GM21737 (cell line): ENCODE measurements at regions not wholly inside any gene's neighbourhood (a gene's known extent, or its start where the extent isn't known, plus 50 kb on each side); places are given as distances from the start of the nearest gene placed in this dataset.
"Not testable (repeated sequence)": the region's sequence is repeated elsewhere in the genome, so short reads cannot be mapped to it uniquely, and the experiment has no call there.

Experiments used
- ATAC-seq: cut with Tn5 transposase; IDR thresholded peaks from one replicate; pipeline ENCODE4 v1.9.1; 2021; ENCODE audit warnings: mild to moderate bottlenecking, moderate library complexity; ENCODE audit not compliant: unreplicated experiment

DNA sequence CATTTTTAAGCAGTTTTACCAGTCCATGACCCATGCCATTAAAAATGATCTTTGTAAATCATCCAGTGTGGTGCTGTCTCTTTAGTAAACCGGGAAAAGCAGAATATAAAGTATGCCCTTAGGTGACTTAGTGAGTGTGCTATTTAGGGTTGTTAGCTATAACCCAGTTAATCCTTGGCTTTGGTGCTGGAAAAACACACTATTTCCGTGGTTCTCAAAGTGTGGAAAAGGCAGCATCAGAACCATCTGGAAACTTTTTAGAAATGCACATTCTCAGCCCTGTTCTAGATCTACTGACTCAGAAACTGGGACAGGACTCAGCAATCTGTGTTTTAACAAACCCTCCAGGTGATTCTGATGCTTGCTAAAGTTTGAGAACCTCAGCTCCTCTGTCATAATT lies 123.6 kb upstream of the ZNF608 start:
- no peak for ATAC-seq

DNA sequence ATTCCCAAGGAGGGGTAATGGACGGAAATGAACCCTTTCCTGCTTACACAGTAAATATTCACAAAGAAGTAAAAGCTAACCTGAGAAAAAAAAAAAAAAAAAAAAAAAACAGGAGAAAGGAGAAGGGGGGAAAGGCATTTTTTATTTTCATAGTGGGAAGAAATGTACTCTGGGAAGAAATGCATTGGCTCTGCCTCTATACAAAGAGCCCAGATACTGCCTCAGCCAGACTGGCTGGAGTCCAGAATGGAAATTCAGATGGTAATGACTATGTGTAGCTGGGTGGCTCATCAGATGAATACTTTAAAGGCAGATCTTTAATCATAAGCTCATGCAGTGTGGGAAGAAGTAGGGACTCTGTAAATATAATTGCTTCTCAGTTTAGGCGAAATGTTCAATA lies 124.9 kb upstream of the ZNF608 start:
- ATAC-seq: no peak

- no peak for ATAC-seq
These were observed 125.6 kb upstream of the ZNF608 start for GRCh38 chr5:124872086-124872485.

GRCh38 chr5:124872615-124873014 lies 126.2 kb upstream of the ZNF608 start:
- ATAC-seq: no peak

- ATAC-seq: no peak
These were observed 126.7 kb upstream of the ZNF608 start for GRCh38 chr5:124873188-124873587.

DNA sequence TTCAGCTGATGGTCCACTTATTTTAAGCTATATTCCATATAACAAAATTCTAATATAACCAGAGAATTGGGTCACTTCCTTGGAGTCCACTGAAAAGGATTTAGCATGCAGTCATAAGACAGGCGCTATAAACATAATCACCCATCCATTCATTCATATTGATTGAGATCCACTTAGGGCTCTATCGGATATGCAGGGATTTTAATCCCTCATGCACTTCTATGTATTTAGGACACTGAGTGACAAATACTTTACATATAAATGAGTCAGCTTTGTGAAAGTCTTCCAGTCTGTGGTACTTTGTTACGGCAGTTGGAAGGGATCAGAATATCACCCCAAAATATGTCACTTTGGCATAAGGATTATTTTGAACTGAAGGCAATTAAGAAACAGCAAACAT lies 127.3 kb upstream of the ZNF608 start:
- no peak for ATAC-seq

GRCh38 chr5:124876566-124876965 lies 130.1 kb upstream of the ZNF608 start:
- ATAC-seq: no peak

DNA sequence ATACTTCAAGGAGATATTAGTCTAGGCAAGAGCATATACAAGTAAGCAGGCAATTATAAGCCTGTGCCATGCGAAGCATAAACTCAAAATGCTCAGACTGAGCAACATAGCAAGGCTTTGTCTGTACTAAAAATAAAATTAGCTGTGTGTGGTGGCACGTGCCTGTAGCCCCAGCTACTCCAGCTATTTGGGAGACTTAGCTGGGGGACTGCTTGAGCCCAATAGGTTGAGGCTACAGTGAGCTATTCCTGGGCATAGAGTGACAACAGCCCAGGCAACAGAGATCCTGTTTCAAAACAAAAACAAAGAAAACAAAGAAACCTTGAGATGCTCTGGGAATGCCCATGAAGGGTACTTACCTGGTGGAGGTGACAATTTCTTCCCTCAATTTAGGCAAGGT lies 130.5 kb upstream of the ZNF608 start:
- ATAC-seq: no peak

DNA sequence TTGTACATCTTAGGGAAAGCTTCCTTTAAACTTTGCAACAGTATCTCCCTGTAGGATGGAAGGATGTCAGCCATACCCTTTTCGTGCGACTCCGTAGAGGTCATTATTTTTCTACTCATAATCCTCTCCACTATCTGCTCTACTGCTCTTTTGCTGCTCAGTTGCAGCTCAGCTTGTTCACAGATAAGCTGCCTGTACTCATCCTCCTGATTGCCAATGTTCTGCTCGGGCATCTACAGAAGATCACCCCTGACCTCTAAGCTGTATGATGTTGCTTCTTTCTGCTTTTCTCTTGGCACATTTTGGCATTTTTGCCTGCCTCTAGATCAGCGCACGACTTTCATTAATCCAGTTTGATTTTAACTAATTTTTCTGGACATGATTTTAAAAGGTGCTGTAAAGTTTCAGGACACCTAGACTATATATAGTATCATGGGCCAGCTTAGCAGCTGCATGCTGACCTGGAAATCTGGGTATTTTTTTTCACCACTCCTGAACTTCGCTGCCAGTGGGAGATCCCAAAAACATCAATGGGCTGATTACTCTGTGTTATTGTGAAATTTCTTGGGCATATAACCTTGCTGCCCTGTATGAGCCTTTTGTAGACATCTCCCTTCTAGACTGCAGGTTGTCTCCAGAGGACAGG lies 131.2 kb upstream of the ZNF608 start:
- ATAC-seq: no peak

DNA sequence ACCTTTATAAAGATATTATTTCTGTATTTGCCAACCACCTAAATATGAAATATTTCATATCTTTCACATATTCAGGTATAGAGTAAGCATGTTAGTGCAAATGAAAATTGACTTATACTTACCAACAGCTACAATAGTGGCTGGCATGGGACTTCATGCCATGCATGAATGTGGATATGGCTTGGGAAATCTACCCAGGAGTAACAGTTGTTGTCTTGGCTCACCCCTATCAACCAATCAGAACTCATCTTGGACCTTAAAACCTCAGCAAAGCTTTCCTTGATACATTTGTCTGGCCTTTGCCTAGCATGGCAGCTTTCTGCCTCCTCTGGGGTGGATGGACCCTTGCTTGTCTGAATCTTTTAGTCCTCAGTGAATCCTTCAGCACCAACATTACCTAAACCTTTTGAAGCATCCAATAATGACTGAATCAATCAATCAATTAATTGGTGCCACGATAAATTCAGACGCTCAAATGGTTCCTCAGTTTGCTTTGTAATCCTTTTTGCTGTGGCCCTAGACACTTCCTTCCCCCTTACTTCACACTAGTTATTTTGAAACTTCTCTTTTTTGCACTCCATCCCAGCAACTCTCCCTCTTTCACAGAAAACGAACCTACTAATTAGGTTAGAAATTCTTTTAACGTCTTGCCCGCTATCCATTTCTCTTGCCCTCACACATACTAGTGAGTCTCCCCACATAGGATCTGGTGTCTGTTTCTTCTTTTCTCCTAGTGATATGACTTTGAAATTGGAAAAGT lies 132.3 kb upstream of the ZNF608 start:
- ATAC-seq: no peak

GRCh38 chr5:124880903-124881697 lies 134.7 kb upstream of the ZNF608 start:
- no peak for ATAC-seq

GRCh38 chr5:124883681-124884080 lies 137.2 kb upstream of the ZNF608 start:
- ATAC-seq: no peak

DNA sequence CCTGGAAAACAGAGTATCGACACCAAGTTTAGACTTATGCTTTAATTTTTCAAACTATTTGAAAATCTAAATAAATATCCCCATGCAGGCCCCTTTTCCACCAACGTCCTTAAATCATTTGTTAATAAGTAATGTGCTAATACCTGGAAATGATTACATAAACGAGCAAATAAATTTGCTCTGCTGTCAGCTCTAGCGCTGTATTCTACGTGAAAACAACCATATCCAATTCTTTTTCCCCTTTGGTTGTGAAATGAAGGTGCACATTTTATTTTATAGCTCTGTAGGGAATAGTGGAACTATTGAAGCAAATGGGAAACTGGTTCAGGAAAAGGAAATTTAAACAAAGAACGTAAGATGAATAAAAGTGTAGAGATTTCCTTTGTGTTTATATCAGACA lies 137.7 kb upstream of the ZNF608 start:
- no peak for ATAC-seq

DNA sequence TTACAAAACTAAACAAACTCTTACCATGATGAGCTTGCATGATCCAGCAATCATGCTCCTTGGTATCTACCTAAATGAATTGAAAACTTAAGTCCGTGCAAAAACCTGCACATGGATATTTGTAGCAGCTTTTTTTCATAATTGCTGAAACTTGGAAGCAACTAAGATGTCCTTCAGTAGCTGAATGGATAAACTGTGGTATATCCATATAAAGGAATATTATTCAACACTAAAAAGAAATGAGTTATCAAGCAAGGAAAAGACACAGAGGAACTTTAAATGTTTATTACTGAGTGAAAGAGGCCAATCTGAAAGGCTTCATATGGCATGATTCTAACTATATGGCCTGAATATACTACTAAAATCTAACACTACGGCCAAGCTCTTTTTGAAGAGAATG lies 139.1 kb upstream of the ZNF608 start:
- ATAC-seq: no peak

DNA sequence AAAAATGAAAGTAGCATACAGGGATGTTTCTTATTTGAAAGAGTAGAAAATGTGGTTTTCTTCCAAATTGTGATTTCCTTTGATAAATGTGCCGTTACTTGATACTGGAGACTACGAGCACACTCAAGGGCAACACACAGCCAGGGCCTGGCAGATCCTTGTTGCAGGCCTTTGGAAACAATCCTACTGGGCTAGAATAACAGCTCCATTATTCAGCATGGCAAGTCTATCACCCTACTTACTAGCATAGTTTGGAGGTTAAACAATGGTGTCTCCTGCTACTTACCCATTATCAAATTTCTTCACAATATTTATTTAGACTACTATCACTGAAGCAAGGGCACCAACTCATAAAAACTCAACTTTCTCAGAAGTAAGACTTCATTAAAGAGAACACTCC lies 140.8 kb upstream of the ZNF608 start:
- no peak for ATAC-seq

- no peak for ATAC-seq
These were observed 141.6 kb upstream of the ZNF608 start for GRCh38 chr5:124888050-124888506.

- ATAC-seq: no peak
These were observed 142.4 kb upstream of the ZNF608 start for GRCh38 chr5:124888622-124889485.

GRCh38 chr5:124889486-124889825 lies 143.0 kb upstream of the ZNF608 start:
- no peak for ATAC-seq

GRCh38 chr5:124889850-124890249 lies 143.4 kb upstream of the ZNF608 start:
- ATAC-seq: no peak

DNA sequence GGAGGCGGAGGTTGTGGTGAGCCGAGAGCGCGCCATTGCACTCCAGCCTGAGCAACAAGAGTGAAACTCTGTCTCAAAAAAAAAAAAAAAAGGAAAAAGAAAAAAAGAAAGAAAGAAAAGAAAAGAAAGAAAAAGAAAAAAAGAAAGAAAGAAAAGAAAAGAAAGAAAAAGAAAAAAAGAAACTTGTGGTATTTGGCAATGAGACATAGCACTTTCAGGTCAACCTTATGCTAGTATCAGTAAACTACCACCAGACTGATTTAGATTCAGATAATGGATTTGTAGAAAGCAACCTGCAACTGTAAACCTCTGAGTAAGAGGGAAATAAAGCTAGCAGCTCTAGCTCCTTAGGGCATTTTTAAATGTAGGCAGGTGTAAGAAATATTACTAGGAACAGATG lies 144.0 kb upstream of the ZNF608 start:
- not testable (repeated sequence) for ATAC-seq

DNA sequence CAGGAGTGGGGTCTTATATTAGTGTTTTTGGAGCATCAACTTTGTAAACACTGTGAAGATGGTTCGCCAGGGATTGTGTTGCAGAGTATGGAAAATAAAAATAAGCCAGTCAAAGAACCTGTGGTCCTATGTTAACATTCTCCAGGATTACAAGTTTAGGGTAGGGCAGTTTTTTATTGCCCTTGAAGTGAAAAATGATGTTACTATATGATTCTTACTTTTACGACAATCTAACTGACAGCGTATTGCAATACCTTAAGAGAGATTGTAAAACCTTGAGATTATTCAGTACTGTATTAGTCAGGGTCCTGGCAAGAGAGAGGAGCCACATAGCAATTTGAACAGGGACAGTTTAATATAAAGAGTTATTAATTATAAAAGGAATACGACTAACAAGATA lies 144.7 kb upstream of the ZNF608 start:
- no peak for ATAC-seq
